B cell (primary cell): ENCODE measurements at regions not wholly inside any gene's neighbourhood (a gene's known extent, or its start where the extent isn't known, plus 50 kb on each side); places are given as distances from the start of the nearest gene placed in this dataset.

ENCODE experiments used
- ATAC-seq: fragments of 200-7000 bp; cut with Tn5 transposase; one replicate; pipeline ENCODE4 v1.10.0; 2021; ENCODE audit warnings: low read depth, mild to moderate bottlenecking, moderate number of reproducible peaks, moderate library complexity
- CTCF ChIA-PET: fragments of 350-600 bp; sonication (Branson Sonifier 250); formaldehyde crosslinking; loops from one replicate; lab custom pipeline; 2021; ENCODE audit warnings: antibody characterized with exemption, inconsistent platforms; lab: Charles Lee
- POLR2A ChIA-PET: fragments of 350-600 bp; sonication (Branson Sonifier 250); formaldehyde crosslinking; loops from one replicate; lab custom pipeline; 2021; ENCODE audit warnings: antibody characterized with exemption; lab: Charles Lee
- DNase-seq: peaks from one replicate; pipeline ENCODE4 v3.0.0; 2013
- H2AFZ ChIP-seq: 2 replicates; pipeline ENCODE4 v1.6.1; 2012; ENCODE audit warnings: mild to moderate bottlenecking, low read depth, low read length; ENCODE audit not compliant: insufficient read depth, poor library complexity, severe bottlenecking
- H3K27ac ChIP-seq, 2 donors: 1 replicate in 1 of 2; 2 replicates in 1 of 2; pipeline ENCODE4 v1.5.1; 2012 to 2013; ENCODE audit warnings: low read length in 2 of 2, mild to moderate bottlenecking in 2 of 2, moderate library complexity in 1 of 2
- H3K27me3 ChIP-seq, 4 experiments: fragments of 200-600 bp in 1 of 4; sonication (generic) in 1 of 4; replicated peaks in 1 of 4; 1 replicate in 2 of 4; 2 replicates in 2 of 4; pipeline versions ENCODE4 v1.6.1 to v1.7.0; 2013 to 2016; ENCODE audit warnings: low read length in 3 of 4, mild to moderate bottlenecking in 2 of 4, mixed read lengths in 1 of 4, moderate library complexity in 1 of 4; ENCODE audit not compliant: insufficient read depth in 4 of 4, control insufficient read depth in 3 of 4; ENCODE audit errors: control extremely low read depth in 1 of 4
- H3K36me3 ChIP-seq, 2 experiments: replicated peaks in 1 of 2; 1 replicate in 1 of 2; 2 replicates in 1 of 2; pipeline versions ENCODE4 v1.6.1 to v1.7.1; 2013; ENCODE audit warnings: low read length in 1 of 2; ENCODE audit not compliant: insufficient read depth in 2 of 2, control insufficient read depth in 1 of 2; ENCODE audit errors: control extremely low read depth in 1 of 2, extremely low read depth in 1 of 2
- H3K4me1 ChIP-seq, 2 donors: fragments of 200-600 bp in 1 of 2; sonication (generic) in 1 of 2; 1 replicate in 1 of 2; 2 replicates in 1 of 2; pipeline versions ENCODE4 v1.5.1 to v1.6.1; 2013 to 2017; ENCODE audit warnings: low read length in 2 of 2; ENCODE audit not compliant: control insufficient read depth in 2 of 2, insufficient read depth in 2 of 2
- H3K4me2 ChIP-seq: replicated peaks from 2 replicates; pipeline ENCODE3; 2012; ENCODE audit warnings: mild to moderate bottlenecking, low read depth, low read length; ENCODE audit not compliant: poor library complexity, severe bottlenecking
- H3K4me3 ChIP-seq, 5 experiments: fragments of 200-600 bp in 1 of 5; sonication (generic) in 1 of 5; 1 replicate in 3 of 5; 2 replicates in 2 of 5; pipeline versions ENCODE4 v1.5.1 to v1.7.0; 2011 to 2016; ENCODE audit warnings: low read length in 4 of 5, mild to moderate bottlenecking in 4 of 5, low read depth in 2 of 5, control low read depth in 1 of 5, moderate library complexity in 1 of 5; ENCODE audit not compliant: insufficient read depth in 1 of 5; ENCODE audit errors: control extremely low read depth in 1 of 5, extremely low read depth in 1 of 5
- H3K79me2 ChIP-seq: fragments of 200-600 bp; sonication (generic); one replicate; pipeline ENCODE4 v1.6.0; 2016; ENCODE audit warnings: low read length; ENCODE audit not compliant: control insufficient read depth, insufficient read depth
- H3K9ac ChIP-seq: fragments of 200-600 bp; sonication (generic); 2 replicates; pipeline ENCODE4 v1.6.1; 2017; ENCODE audit warnings: mild to moderate bottlenecking, low read length, moderate library complexity
- H3K9me3 ChIP-seq, 3 donors: one replicate each; pipeline versions ENCODE4 v1.6.1 to v1.7.1; 2013; ENCODE audit warnings: low read length in 2 of 3; ENCODE audit not compliant: control insufficient read depth in 2 of 3, insufficient read depth in 1 of 3; ENCODE audit errors: control extremely low read depth in 1 of 3
- H4K20me1 ChIP-seq: 2 replicates; pipeline ENCODE4 v1.6.0; 2012; ENCODE audit warnings: mild to moderate bottlenecking, low read length; ENCODE audit not compliant: insufficient read depth, control insufficient read depth, poor library complexity, severe bottlenecking
- H3K27ac Mint-ChIP-seq: one replicate; pipeline ENCODE4 v1.8.0; 2021; ENCODE audit warnings: mixed read lengths
- H3K27me3 Mint-ChIP-seq: one replicate; pipeline ENCODE4 v1.8.0; 2021; ENCODE audit warnings: mixed read lengths
- H3K4me1 Mint-ChIP-seq: one replicate; pipeline ENCODE4 v1.8.0; 2021; ENCODE audit warnings: mixed read lengths
- H3K4me3 Mint-ChIP-seq: one replicate; pipeline ENCODE4 v1.8.0; 2021; ENCODE audit warnings: mixed read lengths
- H3K9me3 Mint-ChIP-seq: one replicate; pipeline ENCODE4 v1.8.0; 2022; ENCODE audit warnings: mixed read lengths; ENCODE audit not compliant: insufficient read depth
- CTCF ChIP-seq: fragments of 200-600 bp; IDR thresholded peaks from one replicate; pipeline ENCODE4 v1.8.0; 2022; ENCODE audit warnings: antibody characterized with exemption, mild to moderate bottlenecking
- EZH2 ChIP-seq: IDR thresholded peaks from 2 replicates; pipeline ENCODE4 v1.6.1; 2012; ENCODE audit warnings: borderline replicate concordance, low read depth, mild to moderate bottlenecking, moderate library complexity, low read length; ENCODE audit not compliant: insufficient read depth, poor library complexity, severe bottlenecking
- WGBS: methylation state at CpG from one replicate; pipeline ENCODE4 v1.1.5; 2013; ENCODE audit warnings: missing lambda C conversion rate; ENCODE audit not compliant: insufficient coverage; 5-methylcytosine and 5-hydroxymethylcytosine counted together
- intact Hi-C: fragments of 100-400 bp; cut with micrococcal nuclease; formaldehyde crosslinking; loops from one replicate; pipeline ENCODE4 v1.10.0; 2022

- Histone ChIP-seq H3K9ac (no peak overlapping the region), H3K4me1 (no peaks in the 10 kb centered on the region), H3K79me2 (no peaks in the 10 kb centered on the region), H3K4me2 (no peak overlapping the region), H3K27me3 (peaks cover 0 to 4% (median 0%) of the 10 kb centered on the region in 4 experiments), H3K27ac (no peak overlapping the region), H2AFZ (no peak overlapping the region), H4K20me1 (no peaks in the 10 kb centered on the region), H3K9me3 (no peaks in the 10 kb centered on the region), H3K36me3 (no peaks in the 10 kb centered on the region), H3K4me3 (no peak overlapping the region)
- DNase-seq (no peak), ATAC-seq (no peak)
- ChIA-PET CTCF (no interaction called here), POLR2A (no interaction called here)
- no peak overlapping the region for H3K4me3 Mint-ChIP-seq
- H3K4me1 Mint-ChIP-seq: peaks cover 3% of the 10 kb centered on the region
- TF ChIP-seq EZH2 (no peak), CTCF (no peak)
- intact Hi-C loops: no loop called here
- H3K27me3 Mint-ChIP-seq: peaks cover 9% of the 10 kb centered on the region
- H3K27ac Mint-ChIP-seq: no peak overlapping the region
- 100% methylated on average over 2 of the region's 3 CpGs for WGBS
- H3K9me3 Mint-ChIP-seq: no peaks in the 10 kb centered on the region
Measured at GRCh38 chr3:22908989-22909507, 294.1 kb upstream of the UBE2E2 start.

GRCh38 chr3:22916933-22917332 lies 286.2 kb upstream of the UBE2E2 start:
- Mint-ChIP-seq H3K9me3 (no peaks in the 10 kb centered on the region), H3K27ac (no peak overlapping the region), H3K4me3 (no peak overlapping the region), H3K27me3 (peaks cover 23% of the 10 kb centered on the region), H3K4me1 (no peaks in the 10 kb centered on the region)
- intact Hi-C loops: no loop called here
- TF ChIP-seq CTCF: no peak
- TF ChIP-seq EZH2: no peak
- DNase-seq: no peak
- Histone ChIP-seq H2AFZ (no peak overlapping the region), H4K20me1 (no peaks in the 10 kb centered on the region), H3K79me2 (no peaks in the 10 kb centered on the region), H3K27ac (no peak overlapping the region), H3K9ac (no peak overlapping the region), H3K9me3 (no peaks in the 10 kb centered on the region), H3K4me1 (no peaks in the 10 kb centered on the region), H3K4me2 (no peak overlapping the region), H3K27me3 (no peaks in the 10 kb centered on the region), H3K4me3 (no peak overlapping the region), H3K36me3 (no peaks in the 10 kb centered on the region)
- ChIA-PET CTCF (no interaction called here), POLR2A (no interaction called here)
- WGBS: no CpG with 5 or more reads among the region's 2 CpGs
- no peak for ATAC-seq
